SK-N-MC (cell line): ENCODE measurements at regions not wholly inside any gene's neighbourhood (a gene's known extent, or its start where the extent isn't known, plus 50 kb on each side); places are given as distances from the start of the nearest gene placed in this dataset.

Source experiments
- EZH2 ChIP-seq: fragments of 200-600 bp; sonication (generic); IDR thresholded peaks from one replicate; pipeline ENCODE4 v1.6.1; 2017; ENCODE audit warnings: antibody characterized with exemption
- FOXP2 ChIP-seq: optimal IDR thresholded peaks from 2 replicates; pipeline ENCODE3; 2011; ENCODE audit warnings: mild to moderate bottlenecking, moderate library complexity; ENCODE audit not compliant: insufficient read depth; ENCODE audit errors: extremely low read length, control extremely low read depth
- POLR2AphosphoS5 ChIP-seq: IDR thresholded peaks from 2 replicates; pipeline ENCODE4 v1.6.1; 2012; ENCODE audit warnings: mild to moderate bottlenecking, low read depth, low read length, borderline replicate concordance

GRCh38 chr14:85714069-85714468 lies 184.1 kb downstream of the FLRT2 start:
- no peak for TF ChIP-seq EZH2
- TF ChIP-seq POLR2AphosphoS5, result no peak
- no peak for TF ChIP-seq FOXP2
